H1 (cell line): ENCODE measurements at regions not wholly inside any gene's neighbourhood (a gene's known extent, or its start where the extent isn't known, plus 50 kb on each side); places are given as distances from the start of the nearest gene placed in this dataset.

Source experiments
- CTCF ChIA-PET: fragments of 300-600 bp; sonication (Branson Sonifier 250); formaldehyde crosslinking; loops from one replicate; lab custom pipeline; 2021; ENCODE audit not compliant: partially characterized antibody; lab: Charles Lee
- POLR2A ChIA-PET: fragments of 300-600 bp; sonication (Branson Sonifier 250); formaldehyde crosslinking; loops from one replicate; lab custom pipeline; 2021; ENCODE audit warnings: inconsistent platforms; ENCODE audit not compliant: partially characterized antibody; lab: Charles Lee
- DNase-seq, 2 experiments: peaks; one replicate each; pipeline versions ENCODE4 v3.0.0 to v3.0.0-alpha.2; 2010 to 2022; ENCODE audit warnings: low spot score in 2 of 2, low read depth in 1 of 2, mixed read lengths in 1 of 2
- FAIRE-seq: peaks from 2 replicates; lab custom pipeline; 2011; peaks lifted over from hg19 to GRCh38; lab: Jason Lieb, UNC
- H2AFZ ChIP-seq: 2 replicates; pipeline ENCODE4 v1.8.1; 2012; ENCODE audit warnings: low read length, inconsistent platforms
- H2AK5ac ChIP-seq: 2 replicates; pipeline ENCODE4 v1.6.1; 2013; ENCODE audit warnings: low read depth, low read length
- H2BK120ac ChIP-seq: replicated peaks from 2 replicates; pipeline ENCODE3; 2013; ENCODE audit warnings: low read depth, low read length, inconsistent platforms
- H2BK12ac ChIP-seq: 2 replicates; pipeline ENCODE4 v1.6.1; 2013; ENCODE audit warnings: low read depth, low read length
- H2BK15ac ChIP-seq: 2 replicates; pipeline ENCODE4 v1.6.1; 2013; ENCODE audit warnings: low read length
- H2BK20ac ChIP-seq: 2 replicates; pipeline ENCODE4 v1.6.1; 2013; ENCODE audit warnings: low read length
- H2BK5ac ChIP-seq: 2 replicates; pipeline ENCODE4 v1.6.1; 2013; ENCODE audit warnings: low read depth, low read length
- H3K14ac ChIP-seq: 2 replicates; pipeline ENCODE4 v1.6.1; 2013; ENCODE audit warnings: inconsistent platforms; ENCODE audit not compliant: insufficient read length
- H3K18ac ChIP-seq: 2 replicates; pipeline ENCODE4 v1.6.1; 2013; ENCODE audit warnings: low read length; ENCODE audit errors: extremely low read depth
- H3K23ac ChIP-seq: 2 replicates; pipeline ENCODE4 v1.6.1; 2013; ENCODE audit warnings: inconsistent platforms; ENCODE audit not compliant: insufficient read length
- H3K23me2 ChIP-seq: 2 replicates; pipeline ENCODE4 v1.6.1; 2013; ENCODE audit warnings: low read depth, low read length
- H3K27ac ChIP-seq: 2 replicates; pipeline ENCODE4 v1.6.1; 2011; ENCODE audit warnings: low read depth, low read length, inconsistent platforms
- H3K27me3 ChIP-seq, 4 experiments: replicated peaks in 1 of 4; 1 replicate in 1 of 4; 2 replicates in 3 of 4; pipeline versions ENCODE4 v1.6.1 to v1.8.1; 2011 to 2013; ENCODE audit warnings: low read length in 3 of 4, mild to moderate bottlenecking in 3 of 4, inconsistent platforms in 2 of 4, mixed read lengths in 2 of 4, moderate library complexity in 1 of 4; ENCODE audit not compliant: control insufficient read depth in 3 of 4, insufficient read depth in 3 of 4; ENCODE audit errors: extremely low read depth in 1 of 4
- H3K36me3 ChIP-seq, 4 experiments: 2 replicates each; pipeline versions ENCODE4 v1.6.1 to v1.8.1; 2011 to 2013; ENCODE audit warnings: mild to moderate bottlenecking in 4 of 4, low read length in 3 of 4, moderate library complexity in 2 of 4, control low read depth in 1 of 4, inconsistent platforms in 1 of 4; ENCODE audit not compliant: insufficient read depth in 4 of 4, control insufficient read depth in 2 of 4
- H3K4ac ChIP-seq: replicated peaks from 2 replicates; pipeline ENCODE3; 2013; ENCODE audit warnings: low read length, low read depth, mixed read lengths, inconsistent platforms; ENCODE audit not compliant: insufficient read length
- H3K4me1 ChIP-seq, 4 experiments: replicated peaks in 1 of 4; 1 replicate in 1 of 4; 2 replicates in 3 of 4; pipeline versions ENCODE4 v1.6.1 to v1.8.1; 2011 to 2013; ENCODE audit warnings: low read length in 3 of 4, inconsistent platforms in 2 of 4, mixed read lengths in 1 of 4; ENCODE audit not compliant: insufficient read depth in 4 of 4, control insufficient read depth in 3 of 4
- H3K4me2 ChIP-seq, 2 experiments: 2 replicates each; pipeline versions ENCODE4 v1.6.1 to v1.8.1; 2011 to 2013; ENCODE audit warnings: low read depth in 2 of 2, low read length in 2 of 2, control low read depth in 1 of 2, inconsistent platforms in 1 of 2, mild to moderate bottlenecking in 1 of 2; ENCODE audit not compliant: insufficient read depth in 1 of 2
- H3K4me3 ChIP-seq, 4 experiments: fragments of 200-600, 300-600 bp in 1 of 4; sonication (generic), shearing (Covaris generic), sonication (Bioruptor Twin) in 1 of 4; 2 replicates each; pipeline versions ENCODE4 v1.5.1 to v1.8.1; 2011 to 2016; ENCODE audit warnings: low read length in 4 of 4, low read depth in 3 of 4, control low read depth in 2 of 4, inconsistent platforms in 2 of 4, mild to moderate bottlenecking in 2 of 4, mixed read lengths in 1 of 4, moderate library complexity in 1 of 4; ENCODE audit not compliant: insufficient read depth in 2 of 4; ENCODE audit errors: extremely low read depth in 1 of 4
- H3K56ac ChIP-seq: replicated peaks from 2 replicates; pipeline ENCODE3; 2013; ENCODE audit warnings: low read depth, mild to moderate bottlenecking, mixed read lengths, low read length, inconsistent platforms; ENCODE audit not compliant: insufficient read length
- H3K79me1 ChIP-seq: 2 replicates; pipeline ENCODE4 v1.6.1; 2013; ENCODE audit warnings: low read depth, low read length, control low read depth
- H3K79me2 ChIP-seq, 2 experiments: 2 replicates each; pipeline versions ENCODE4 v1.6.1 to v1.8.1; 2012 to 2013; ENCODE audit warnings: low read length in 2 of 2, mild to moderate bottlenecking in 2 of 2, inconsistent platforms in 1 of 2; ENCODE audit not compliant: insufficient read depth in 2 of 2, control insufficient read depth in 1 of 2
- H3K9ac ChIP-seq, 4 experiments: replicated peaks in 1 of 4; 1 replicate in 1 of 4; 2 replicates in 3 of 4; pipeline versions ENCODE4 v1.6.1 to v1.8.1; 2011 to 2013; ENCODE audit warnings: low read depth in 3 of 4, low read length in 3 of 4, control low read depth in 2 of 4, mild to moderate bottlenecking in 2 of 4, moderate library complexity in 2 of 4, inconsistent platforms in 1 of 4; ENCODE audit errors: extremely low read depth in 1 of 4
- H3K9me3 ChIP-seq, 2 experiments: 2 replicates each; pipeline versions ENCODE4 v1.6.1 to v1.8.1; 2012 to 2013; ENCODE audit warnings: mild to moderate bottlenecking in 2 of 2, moderate library complexity in 2 of 2, control low read depth in 1 of 2, inconsistent platforms in 1 of 2, low read depth in 1 of 2, low read length in 1 of 2, mixed read lengths in 1 of 2; ENCODE audit not compliant: insufficient read depth in 2 of 2
- H4K20me1 ChIP-seq, 2 experiments: replicated peaks in 1 of 2; 2 replicates each; pipeline versions ENCODE3 to v1.8.1; 2011 to 2013; ENCODE audit warnings: inconsistent platforms in 2 of 2, low read length in 2 of 2, mild to moderate bottlenecking in 1 of 2; ENCODE audit not compliant: insufficient read depth in 2 of 2, control insufficient read depth in 1 of 2
- H4K5ac ChIP-seq: 2 replicates; pipeline ENCODE4 v1.6.1; 2013; ENCODE audit warnings: low read length, low read depth, mixed read lengths, inconsistent platforms; ENCODE audit not compliant: insufficient read length
- H4K8ac ChIP-seq: 2 replicates; pipeline ENCODE4 v1.8.0; 2013; ENCODE audit warnings: mild to moderate bottlenecking, moderate library complexity, low read length, inconsistent platforms; ENCODE audit not compliant: insufficient read depth; ENCODE audit errors: extremely low read depth
- H4K91ac ChIP-seq: replicated peaks from 2 replicates; pipeline ENCODE3; 2013; ENCODE audit warnings: low read length, mixed read lengths, inconsistent platforms; ENCODE audit not compliant: insufficient read length
- BACH1 ChIP-seq: IDR thresholded peaks from 2 replicates; pipeline ENCODE4 v1.6.1; 2012; ENCODE audit warnings: low read length, improper control_type of control experiment
- BCL11A ChIP-seq, 2 experiments: IDR thresholded peaks; one replicate each; pipeline ENCODE4 v1.6.1; 2011; ENCODE audit warnings: low read depth in 2 of 2, low read length in 2 of 2, mild to moderate bottlenecking in 2 of 2
- CEBPB ChIP-seq: IDR thresholded peaks from 2 replicates; pipeline ENCODE4 v1.6.1; 2012; ENCODE audit warnings: low read depth, low read length
- EGR1 ChIP-seq: IDR thresholded peaks from 2 replicates; pipeline ENCODE4 v1.6.1; 2011; ENCODE audit warnings: low read depth, low read length, borderline replicate concordance
- EP300 ChIP-seq, 2 experiments: IDR thresholded peaks; 1 replicate in 1 of 2; 2 replicates in 1 of 2; pipeline ENCODE4 v1.6.1; 2011 to 2012; ENCODE audit warnings: low read depth in 2 of 2, low read length in 2 of 2, mild to moderate bottlenecking in 2 of 2, borderline replicate concordance in 1 of 2, inconsistent platforms in 1 of 2, moderate library complexity in 1 of 2
- KDM5A ChIP-seq: fragments of 200-600 bp; IDR thresholded peaks from 2 replicates; pipeline ENCODE4 v1.7.1; 2012; ENCODE audit warnings: mild to moderate bottlenecking, low read length, inconsistent platforms, mixed read lengths
- NRF1 ChIP-seq: IDR thresholded peaks from 2 replicates; pipeline ENCODE4 v1.6.1; 2011; ENCODE audit warnings: mild to moderate bottlenecking, low read depth, low read length, improper control_type of control experiment
- PHF8 ChIP-seq: fragments of 200-600 bp; sonication (generic); conservative IDR thresholded peaks from 2 replicates; pipeline ENCODE4 v1.7.1; 2012; ENCODE audit warnings: low read depth, mild to moderate bottlenecking, inconsistent platforms, low read length, moderate library complexity
- RXRA ChIP-seq: IDR thresholded peaks from 2 replicates; pipeline ENCODE4 v1.6.1; 2011; ENCODE audit warnings: low read depth, mild to moderate bottlenecking, low read length, moderate library complexity; ENCODE audit not compliant: insufficient read depth
- SIRT6 ChIP-seq: IDR thresholded peaks from one replicate; pipeline ENCODE4 v1.7.1; 2012; ENCODE audit warnings: low read length, inconsistent platforms
- SUZ12 ChIP-seq: fragments of 200-600 bp; sonication (generic); IDR thresholded peaks from 2 replicates; pipeline ENCODE4 v1.6.1; 2012; ENCODE audit warnings: mild to moderate bottlenecking, inconsistent platforms, low read length, moderate library complexity, mixed read lengths
- ZNF274 ChIP-seq: IDR thresholded peaks from 2 replicates; pipeline ENCODE4 v1.7.0; 2012; ENCODE audit warnings: low read length, borderline replicate concordance; ENCODE audit errors: extremely low read depth
- WGBS, 2 experiments: shearing (Covaris generic) in 1 of 2; methylation state at CpG; one replicate each; pipeline versions ENCODE4 v1.1.6 to v1.1.7; 2013 to 2015; ENCODE audit warnings: low lambda C conversion rate in 2 of 2, mixed read lengths in 2 of 2, inconsistent platforms in 1 of 2, low coverage in 1 of 2, missing lambda C conversion rate in 1 of 2; ENCODE audit not compliant: insufficient replicate concordance in 2 of 2, insufficient coverage in 1 of 2, insufficient read length in 1 of 2; ENCODE audit errors: extremely low coverage in 1 of 2, missing lambda C conversion rate in 1 of 2; 5-methylcytosine and 5-hydroxymethylcytosine counted together
- TF ChIP-seq, protein P1 (sequence below): IDR thresholded peaks from 2 replicates; pipeline ENCODE4 v1.6.1; 2012; ENCODE audit warnings: inconsistent platforms
- TF ChIP-seq, protein P2 (sequence below): IDR thresholded peaks from 2 replicates; pipeline ENCODE4 v1.6.1; 2011; ENCODE audit warnings: low read length, improper control_type of control experiment

DNA sequence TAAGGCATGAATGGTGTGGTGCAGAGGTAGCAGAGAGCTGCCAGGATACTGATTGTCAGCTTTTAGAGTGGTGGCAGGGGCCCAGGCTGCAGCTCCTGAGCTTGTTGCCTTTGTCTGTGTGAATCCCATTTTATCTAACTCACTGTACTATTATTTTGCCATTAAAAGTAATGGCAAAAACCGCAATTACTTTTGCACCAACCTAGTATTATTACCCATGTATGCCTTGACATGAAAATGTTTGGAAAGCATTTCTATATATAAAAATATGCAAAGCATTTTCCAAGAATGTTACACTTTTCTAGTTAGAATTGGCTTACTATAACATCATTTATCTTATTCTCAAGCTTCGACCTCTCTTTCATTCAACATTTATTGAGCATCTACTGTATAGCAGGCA lies 308.1 kb upstream of the MYOCD start:
- no peak overlapping the region for H3K14ac ChIP-seq
- ChIA-PET CTCF (interaction anchor here (1.1 to 1.7 kb wide), 2 partner anchors 15 to 188 kb away, joined by 3 to 5 read pairs; no protein-coding TSS in a partner anchor), POLR2A (no interaction called here)
- H3K27me3 ChIP-seq = no peaks in the 10 kb centered on the region
- H3K18ac ChIP-seq = no peak overlapping the region
- H4K20me1 ChIP-seq = no peaks in the 10 kb centered on the region
- H2BK120ac ChIP-seq = no peak overlapping the region
- H3K9me3 ChIP-seq = no peaks in the 10 kb centered on the region
- H4K5ac ChIP-seq = no peak overlapping the region
- H3K4me3 ChIP-seq = no peak overlapping the region
- H3K23ac ChIP-seq = no peak overlapping the region
- H2BK12ac ChIP-seq = no peak overlapping the region
- no peak overlapping the region for H2AFZ ChIP-seq
- DNase-seq (no peak), FAIRE-seq (no peak)
- H3K27ac ChIP-seq = no peak overlapping the region
- no peaks in the 10 kb centered on the region for H3K79me2 ChIP-seq
- H2AK5ac ChIP-seq = no peak overlapping the region
- H3K36me3 ChIP-seq = no peaks in the 10 kb centered on the region
- no peak overlapping the region for H2BK5ac ChIP-seq
- no peak overlapping the region for H2BK20ac ChIP-seq
- no peak overlapping the region for H4K91ac ChIP-seq
- H4K8ac ChIP-seq = no peak overlapping the region
- no peak overlapping the region for H2BK15ac ChIP-seq
- H3K56ac ChIP-seq = no peak overlapping the region
- no peak overlapping the region for H3K4me2 ChIP-seq
- TF ChIP-seq BCL11A (IDR thresholded peaks at IDR 0.05; ENCODE audit: low read depth in 2 of 2, low read length in 2 of 2) (no peak), CEBPB (no peak), SUZ12 (no peak), RXRA (no peak), KDM5A (no peak), EP300 (IDR thresholded peaks at IDR 0.05; ENCODE audit: borderline replicate concordance in 1 of 2, low read depth in 2 of 2, low read length in 2 of 2) (no peak), NRF1 (no peak), SIRT6 (no peak), EGR1 (no peak), ZNF274 (no peak), PHF8 (no peak), BACH1 (no peak)
- TF ChIP-seq, protein P1, sequence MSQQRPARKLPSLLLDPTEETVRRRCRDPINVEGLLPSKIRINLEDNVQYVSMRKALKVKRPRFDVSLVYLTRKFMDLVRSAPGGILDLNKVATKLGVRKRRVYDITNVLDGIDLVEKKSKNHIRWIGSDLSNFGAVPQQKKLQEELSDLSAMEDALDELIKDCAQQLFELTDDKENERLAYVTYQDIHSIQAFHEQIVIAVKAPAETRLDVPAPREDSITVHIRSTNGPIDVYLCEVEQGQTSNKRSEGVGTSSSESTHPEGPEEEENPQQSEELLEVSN = no peak
- TF ChIP-seq, protein P2, sequence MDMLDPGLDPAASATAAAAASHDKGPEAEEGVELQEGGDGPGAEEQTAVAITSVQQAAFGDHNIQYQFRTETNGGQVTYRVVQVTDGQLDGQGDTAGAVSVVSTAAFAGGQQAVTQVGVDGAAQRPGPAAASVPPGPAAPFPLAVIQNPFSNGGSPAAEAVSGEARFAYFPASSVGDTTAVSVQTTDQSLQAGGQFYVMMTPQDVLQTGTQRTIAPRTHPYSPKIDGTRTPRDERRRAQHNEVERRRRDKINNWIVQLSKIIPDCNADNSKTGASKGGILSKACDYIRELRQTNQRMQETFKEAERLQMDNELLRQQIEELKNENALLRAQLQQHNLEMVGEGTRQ = no peak
- TF ChIP-seq, all 59 proteins: peak for 0
- Histone ChIP-seq H3K23me2 (no peaks in the 10 kb centered on the region), H3K4ac (no peak overlapping the region), H3K4me1 (no peaks in the 10 kb centered on the region), H3K79me1 (no peaks in the 10 kb centered on the region), H3K9ac (no peak overlapping the region)
- 92% methylated on average over 2 of the region's 2 CpGs; no CpG with 5 or more reads in 1 of the 2 experiments for WGBS, 2 experiments
